ENCODE measurements at regions not wholly inside any gene's neighbourhood (a gene's known extent, or its start where the extent isn't known, plus 50 kb on each side); places are given as distances from the start of the nearest gene placed in this dataset.

- no peaks in the 10 kb centered on the region for H3K9me3 ChIP-seq
- no peak overlapping the region for H3K4me3 ChIP-seq
- intact Hi-C loops (cut with DNase I) = no loop called here
- no peaks in the 10 kb centered on the region for H3K4me1 ChIP-seq
- no peaks in the 10 kb centered on the region for H3K27me3 ChIP-seq
- TF ChIP-seq POLR2A (IDR thresholded peaks at IDR 0.05) = no peak
- no peak for TF ChIP-seq EP300 (IDR thresholded peaks at IDR 0.05)
- TF ChIP-seq POLR2AphosphoS5 (IDR thresholded peaks at IDR 0.05) = no peak
- TF ChIP-seq CTCF (IDR thresholded peaks at IDR 0.05) = no peak
- H3K36me3 ChIP-seq = no peaks in the 10 kb centered on the region
- no peak overlapping the region for H3K27ac ChIP-seq
- no peak for DNase-seq
- 82% methylated on average over 8 of the region's 8 CpGs for WGBS, 2 donors
These were observed 96.9 kb upstream of the CTSC start for GRCh38 chr11:88434333-88434976.

- H3K4me3 ChIP-seq = no peak overlapping the region
- H3K27me3 ChIP-seq = no peaks in the 10 kb centered on the region
- no peaks in the 10 kb centered on the region for H3K9me3 ChIP-seq
- no peak for TF ChIP-seq EP300 (IDR thresholded peaks at IDR 0.05)
- TF ChIP-seq POLR2AphosphoS5 (IDR thresholded peaks at IDR 0.05) = no peak
- TF ChIP-seq CTCF (IDR thresholded peaks at IDR 0.05) = no peak
- TF ChIP-seq POLR2A (IDR thresholded peaks at IDR 0.05) = no peak
- 90 to 94% methylated on average over 13 of the region's 13 CpGs for WGBS, 2 donors
- H3K27ac ChIP-seq = no peak overlapping the region
- no peak for DNase-seq
- intact Hi-C loops (cut with DNase I) = no loop called here
- H3K4me1 ChIP-seq = no peaks in the 10 kb centered on the region
- no peaks in the 10 kb centered on the region for H3K36me3 ChIP-seq
These were observed 96.1 kb upstream of the CTSC start for GRCh38 chr11:88433536-88434230.

GRCh38 chr11:88431675-88432341, 94.3 kb upstream of the CTSC start:
- Histone ChIP-seq H3K27me3 (no peaks in the 10 kb centered on the region), H3K36me3 (no peaks in the 10 kb centered on the region), H3K4me3 (no peak overlapping the region), H3K4me1 (no peaks in the 10 kb centered on the region), H3K9me3 (no peaks in the 10 kb centered on the region), H3K27ac (no peak overlapping the region)
- TF ChIP-seq EP300 (IDR thresholded peaks at IDR 0.05) (no peak), POLR2A (IDR thresholded peaks at IDR 0.05) (no peak), CTCF (IDR thresholded peaks at IDR 0.05) (no peak), POLR2AphosphoS5 (IDR thresholded peaks at IDR 0.05) (no peak)
- intact Hi-C loops (cut with DNase I) = no loop called here
- no peak for DNase-seq
- 76 to 87% methylated on average over 9 of the region's 9 CpGs for WGBS, 2 donors

- Histone ChIP-seq H3K9me3 (no peaks in the 10 kb centered on the region), H3K4me1 (no peaks in the 10 kb centered on the region), H3K27ac (no peak overlapping the region), H3K27me3 (no peaks in the 10 kb centered on the region), H3K4me3 (no peak overlapping the region), H3K36me3 (no peaks in the 10 kb centered on the region)
- TF ChIP-seq POLR2A (IDR thresholded peaks at IDR 0.05) (no peak), CTCF (IDR thresholded peaks at IDR 0.05) (no peak), EP300 (IDR thresholded peaks at IDR 0.05) (no peak), POLR2AphosphoS5 (IDR thresholded peaks at IDR 0.05) (no peak)
- 77 to 92% methylated on average over 1 of the region's 1 CpG for WGBS, 2 donors
- intact Hi-C loops (cut with DNase I) = no loop called here
- DNase-seq = no peak
These were observed 91.4 kb upstream of the CTSC start for GRCh38 chr11:88428959-88429358.
